ENCODE measurements at regions not wholly inside any gene's neighbourhood (a gene's known extent, or its start where the extent isn't known, plus 50 kb on each side); places are given as distances from the start of the nearest gene placed in this dataset.

DNA sequence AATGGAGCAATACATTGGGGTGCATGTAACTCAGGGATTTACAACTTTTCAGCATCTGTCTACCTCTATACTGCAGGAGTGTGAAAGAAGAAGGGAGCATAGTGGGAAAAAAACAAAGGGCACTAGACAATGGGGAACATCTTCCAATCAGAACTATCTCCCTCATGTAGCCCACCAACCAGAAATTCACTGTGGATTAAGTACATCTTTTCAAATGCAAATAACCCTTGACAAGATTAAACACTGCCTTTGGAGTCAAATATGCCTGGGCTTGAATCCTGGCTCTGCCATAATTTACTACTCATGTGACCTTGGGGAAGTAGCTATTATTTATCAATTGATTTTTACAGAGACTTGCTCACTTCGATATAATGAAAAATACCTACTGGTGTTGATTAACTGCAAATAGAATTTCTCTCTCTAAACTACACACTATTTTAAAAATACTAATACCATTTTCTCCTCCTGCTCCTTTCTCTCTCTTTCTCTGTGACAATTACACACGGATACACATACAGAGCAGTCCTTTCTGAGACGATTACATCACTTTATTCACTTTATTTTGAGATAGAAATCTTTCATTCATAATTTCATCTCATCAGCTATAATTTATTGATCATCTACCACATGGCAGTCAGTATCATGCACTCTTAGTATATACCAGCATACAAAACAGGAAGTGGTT lies 783.7 kb downstream of the FRK start:
- Mint-ChIP-seq H3K27ac (ENCODE audit: unreplicated experiment) (no peak overlapping the region), H3K4me3 (ENCODE audit: unreplicated experiment) (no peak overlapping the region), H3K4me1 (ENCODE audit: low read depth, unreplicated experiment) (no peaks in the 10 kb centered on the region), H3K36me3 (ENCODE audit: unreplicated experiment) (no peaks in the 10 kb centered on the region), H3K9me3 (ENCODE audit: unreplicated experiment) (no peaks in the 10 kb centered on the region), H3K27me3 (ENCODE audit: unreplicated experiment) (no peaks in the 10 kb centered on the region)
- TF ChIP-seq, protein P1, sequence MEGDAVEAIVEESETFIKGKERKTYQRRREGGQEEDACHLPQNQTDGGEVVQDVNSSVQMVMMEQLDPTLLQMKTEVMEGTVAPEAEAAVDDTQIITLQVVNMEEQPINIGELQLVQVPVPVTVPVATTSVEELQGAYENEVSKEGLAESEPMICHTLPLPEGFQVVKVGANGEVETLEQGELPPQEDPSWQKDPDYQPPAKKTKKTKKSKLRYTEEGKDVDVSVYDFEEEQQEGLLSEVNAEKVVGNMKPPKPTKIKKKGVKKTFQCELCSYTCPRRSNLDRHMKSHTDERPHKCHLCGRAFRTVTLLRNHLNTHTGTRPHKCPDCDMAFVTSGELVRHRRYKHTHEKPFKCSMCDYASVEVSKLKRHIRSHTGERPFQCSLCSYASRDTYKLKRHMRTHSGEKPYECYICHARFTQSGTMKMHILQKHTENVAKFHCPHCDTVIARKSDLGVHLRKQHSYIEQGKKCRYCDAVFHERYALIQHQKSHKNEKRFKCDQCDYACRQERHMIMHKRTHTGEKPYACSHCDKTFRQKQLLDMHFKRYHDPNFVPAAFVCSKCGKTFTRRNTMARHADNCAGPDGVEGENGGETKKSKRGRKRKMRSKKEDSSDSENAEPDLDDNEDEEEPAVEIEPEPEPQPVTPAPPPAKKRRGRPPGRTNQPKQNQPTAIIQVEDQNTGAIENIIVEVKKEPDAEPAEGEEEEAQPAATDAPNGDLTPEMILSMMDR (IDR thresholded peaks at IDR 0.05; ENCODE audit: partially characterized antibody, unreplicated experiment), result no peak
- no peak for DNase-seq

DNA sequence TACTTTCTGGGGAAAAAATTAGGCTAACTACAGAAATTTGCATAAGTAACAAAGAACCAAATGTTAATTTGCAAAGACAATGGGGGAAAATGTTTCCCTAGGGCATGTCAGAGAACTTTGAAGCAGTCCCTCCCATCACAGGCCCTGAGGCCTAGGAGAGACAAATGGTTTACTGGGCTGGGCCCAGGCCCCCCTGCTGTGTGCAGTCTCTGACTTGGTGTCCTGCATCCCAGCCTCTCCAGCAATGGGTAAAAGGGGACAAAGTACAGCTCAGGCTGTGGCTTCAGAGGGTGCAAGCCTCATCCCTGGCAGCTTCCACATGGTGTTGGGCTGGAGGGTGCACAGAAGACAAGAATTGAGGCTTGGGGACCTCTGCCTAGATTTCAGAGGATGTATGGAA lies 788.4 kb downstream of the FRK start:
- H3K27me3 Mint-ChIP-seq (ENCODE audit: unreplicated experiment), result no peaks in the 10 kb centered on the region
- no peak for DNase-seq
- H3K4me1 Mint-ChIP-seq (ENCODE audit: low read depth, unreplicated experiment), result no peaks in the 10 kb centered on the region
- no peak overlapping the region for H3K27ac Mint-ChIP-seq (ENCODE audit: unreplicated experiment)
- H3K9me3 Mint-ChIP-seq (ENCODE audit: unreplicated experiment), result no peaks in the 10 kb centered on the region
- no peak overlapping the region for H3K4me3 Mint-ChIP-seq (ENCODE audit: unreplicated experiment)
- TF ChIP-seq, protein P1 (IDR thresholded peaks at IDR 0.05; ENCODE audit: partially characterized antibody, unreplicated experiment), result no peak
- H3K36me3 Mint-ChIP-seq (ENCODE audit: unreplicated experiment), result no peaks in the 10 kb centered on the region

DNA sequence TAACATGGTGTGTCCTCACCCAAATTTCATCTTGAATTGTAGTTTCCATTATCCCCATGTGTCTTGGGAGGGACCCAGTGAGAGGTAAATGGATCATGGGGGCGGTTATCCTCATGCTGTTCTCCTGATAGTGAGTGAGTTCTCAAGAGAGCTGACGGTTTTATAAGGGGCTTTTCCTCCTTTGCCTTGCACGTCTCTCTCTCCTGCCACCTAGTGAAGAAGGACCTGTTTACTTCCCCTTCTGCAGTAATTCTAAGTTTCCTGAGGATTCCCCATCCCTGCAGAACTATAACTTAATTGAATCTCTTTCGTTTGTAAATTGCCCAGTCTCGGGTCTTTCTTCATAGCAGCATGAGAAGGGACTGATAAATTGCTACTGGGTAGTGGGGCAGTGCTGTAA lies 789.3 kb downstream of the FRK start:
- H3K9me3 Mint-ChIP-seq (ENCODE audit: unreplicated experiment), result no peaks in the 10 kb centered on the region
- no peak for DNase-seq
- no peak overlapping the region for H3K27ac Mint-ChIP-seq (ENCODE audit: unreplicated experiment)
- no peaks in the 10 kb centered on the region for H3K36me3 Mint-ChIP-seq (ENCODE audit: unreplicated experiment)
- H3K4me3 Mint-ChIP-seq (ENCODE audit: unreplicated experiment), result no peak overlapping the region
- H3K27me3 Mint-ChIP-seq (ENCODE audit: unreplicated experiment), result no peaks in the 10 kb centered on the region
- H3K4me1 Mint-ChIP-seq (ENCODE audit: low read depth, unreplicated experiment), result no peaks in the 10 kb centered on the region
- TF ChIP-seq, protein P1 (IDR thresholded peaks at IDR 0.05; ENCODE audit: partially characterized antibody, unreplicated experiment), result no peak

DNA sequence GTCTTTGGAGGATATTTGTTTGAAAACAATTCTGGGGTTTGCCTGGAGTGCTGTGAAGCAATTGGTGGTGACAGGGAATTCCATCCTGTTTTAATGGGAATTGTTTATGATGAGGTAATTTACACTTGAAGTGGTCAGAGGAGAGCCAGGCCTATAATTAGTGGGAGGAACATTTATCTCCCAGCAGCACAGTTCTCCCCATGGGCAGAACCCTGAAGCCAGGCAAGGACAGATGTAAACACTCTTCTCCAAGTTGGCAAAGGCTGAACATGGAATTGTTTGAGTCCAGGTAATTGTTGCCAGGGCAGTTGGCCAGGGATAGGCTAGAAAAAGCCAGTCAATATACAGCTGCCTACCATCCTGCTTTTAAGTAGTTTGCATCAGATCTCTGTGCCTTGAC lies 789.7 kb downstream of the FRK start:
- no peak overlapping the region for H3K27ac Mint-ChIP-seq (ENCODE audit: unreplicated experiment)
- DNase-seq, result no peak
- no peaks in the 10 kb centered on the region for H3K4me1 Mint-ChIP-seq (ENCODE audit: low read depth, unreplicated experiment)
- no peaks in the 10 kb centered on the region for H3K36me3 Mint-ChIP-seq (ENCODE audit: unreplicated experiment)
- TF ChIP-seq, protein P1 (IDR thresholded peaks at IDR 0.05; ENCODE audit: partially characterized antibody, unreplicated experiment), result no peak
- H3K9me3 Mint-ChIP-seq (ENCODE audit: unreplicated experiment), result no peaks in the 10 kb centered on the region
- H3K4me3 Mint-ChIP-seq (ENCODE audit: unreplicated experiment), result no peak overlapping the region
- H3K27me3 Mint-ChIP-seq (ENCODE audit: unreplicated experiment), result no peaks in the 10 kb centered on the region

DNA sequence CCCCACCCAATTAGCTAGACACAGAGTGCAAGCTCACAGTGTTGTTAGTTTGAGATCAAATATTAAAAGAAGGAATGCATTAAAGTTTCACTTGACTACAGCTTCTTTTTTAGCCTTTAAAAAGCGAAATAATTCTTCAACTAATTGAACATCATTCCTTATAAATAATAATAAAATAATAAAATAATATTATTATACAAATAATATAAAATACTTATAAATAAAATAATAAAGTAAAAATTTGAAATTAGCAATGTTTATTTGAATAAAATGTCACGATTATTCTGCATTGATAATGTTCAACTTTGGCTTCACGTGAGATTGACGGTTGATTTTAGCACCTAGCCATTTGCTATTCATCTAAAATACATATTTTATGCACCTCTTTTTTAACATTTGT lies 819.3 kb downstream of the FRK start:
- H3K36me3 Mint-ChIP-seq (ENCODE audit: unreplicated experiment), result no peaks in the 10 kb centered on the region
- no peak overlapping the region for H3K4me3 Mint-ChIP-seq (ENCODE audit: unreplicated experiment)
- TF ChIP-seq, protein P1 (IDR thresholded peaks at IDR 0.05; ENCODE audit: partially characterized antibody, unreplicated experiment), result no peak
- H3K27ac Mint-ChIP-seq (ENCODE audit: unreplicated experiment), result no peak overlapping the region
- H3K4me1 Mint-ChIP-seq (ENCODE audit: low read depth, unreplicated experiment), result no peaks in the 10 kb centered on the region
- DNase-seq, result no peak
- no peaks in the 10 kb centered on the region for H3K9me3 Mint-ChIP-seq (ENCODE audit: unreplicated experiment)
- H3K27me3 Mint-ChIP-seq (ENCODE audit: unreplicated experiment), result no peaks in the 10 kb centered on the region
